Glutamatergic neuron (in vitro differentiated cells): ENCODE measurements at regions not wholly inside any gene's neighbourhood (a gene's known extent, or its start where the extent isn't known, plus 50 kb on each side); places are given as distances from the start of the nearest gene placed in this dataset.

ENCODE experiments used
- DNase-seq: peaks from one replicate; pipeline ENCODE4 v3.0.0; 2022
- H3K27ac Mint-ChIP-seq: one replicate; pipeline ENCODE4 v1.8.0; 2020; ENCODE audit warnings: mild to moderate bottlenecking, mixed read lengths, inconsistent platforms; ENCODE audit not compliant: unreplicated experiment
- H3K27me3 Mint-ChIP-seq: one replicate; pipeline ENCODE4 v1.8.0; 2020; ENCODE audit warnings: mild to moderate bottlenecking, moderate library complexity, mixed read lengths, inconsistent platforms; ENCODE audit not compliant: unreplicated experiment
- H3K36me3 Mint-ChIP-seq: one replicate; pipeline ENCODE4 v1.8.0; 2020; ENCODE audit warnings: mild to moderate bottlenecking, mixed read lengths, inconsistent platforms; ENCODE audit not compliant: unreplicated experiment
- H3K4me1 Mint-ChIP-seq: one replicate; pipeline ENCODE4 v1.8.0; 2020; ENCODE audit warnings: mild to moderate bottlenecking, low read depth, mixed read lengths, inconsistent platforms; ENCODE audit not compliant: unreplicated experiment
- H3K4me3 Mint-ChIP-seq: one replicate; pipeline ENCODE4 v1.8.0; 2020; ENCODE audit warnings: mild to moderate bottlenecking, mixed read lengths, inconsistent platforms; ENCODE audit not compliant: unreplicated experiment
- H3K9me3 Mint-ChIP-seq: one replicate; pipeline ENCODE4 v1.8.0; 2020; ENCODE audit warnings: mild to moderate bottlenecking, moderate library complexity, mixed read lengths, inconsistent platforms; ENCODE audit not compliant: unreplicated experiment
- TF ChIP-seq, protein P1 (sequence below): fragments of 200-600 bp; sonication (generic); IDR thresholded peaks from one replicate; pipeline ENCODE4 v1.5.0; 2021; ENCODE audit not compliant: partially characterized antibody, unreplicated experiment

DNA sequence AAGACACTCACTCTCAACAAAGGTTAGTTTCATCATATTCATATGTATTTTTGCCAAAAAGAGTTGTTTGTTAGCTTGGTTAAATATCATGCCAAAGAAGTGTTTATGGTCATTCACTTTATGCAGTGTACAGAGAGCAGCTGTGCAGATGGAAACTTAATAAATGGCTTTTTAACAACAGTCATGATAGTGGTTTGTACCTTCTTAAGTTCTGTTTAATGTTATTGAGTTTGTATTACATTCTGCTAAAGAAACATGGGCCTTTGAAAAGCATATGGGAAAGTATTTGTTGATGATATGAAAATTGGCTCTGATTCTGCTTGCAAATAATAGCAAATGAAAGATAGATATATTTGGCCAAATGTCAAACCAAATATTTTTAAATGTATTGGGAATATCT lies 607.3 kb downstream of the NCAM2 start:
- H3K27me3 Mint-ChIP-seq: no peaks in the 10 kb centered on the region
- peaks cover 3% of the 10 kb centered on the region for H3K4me1 Mint-ChIP-seq
- H3K36me3 Mint-ChIP-seq: no peaks in the 10 kb centered on the region
- no peaks in the 10 kb centered on the region for H3K9me3 Mint-ChIP-seq
- no peak overlapping the region for H3K4me3 Mint-ChIP-seq
- DNase-seq: no peak
- TF ChIP-seq, protein P1, sequence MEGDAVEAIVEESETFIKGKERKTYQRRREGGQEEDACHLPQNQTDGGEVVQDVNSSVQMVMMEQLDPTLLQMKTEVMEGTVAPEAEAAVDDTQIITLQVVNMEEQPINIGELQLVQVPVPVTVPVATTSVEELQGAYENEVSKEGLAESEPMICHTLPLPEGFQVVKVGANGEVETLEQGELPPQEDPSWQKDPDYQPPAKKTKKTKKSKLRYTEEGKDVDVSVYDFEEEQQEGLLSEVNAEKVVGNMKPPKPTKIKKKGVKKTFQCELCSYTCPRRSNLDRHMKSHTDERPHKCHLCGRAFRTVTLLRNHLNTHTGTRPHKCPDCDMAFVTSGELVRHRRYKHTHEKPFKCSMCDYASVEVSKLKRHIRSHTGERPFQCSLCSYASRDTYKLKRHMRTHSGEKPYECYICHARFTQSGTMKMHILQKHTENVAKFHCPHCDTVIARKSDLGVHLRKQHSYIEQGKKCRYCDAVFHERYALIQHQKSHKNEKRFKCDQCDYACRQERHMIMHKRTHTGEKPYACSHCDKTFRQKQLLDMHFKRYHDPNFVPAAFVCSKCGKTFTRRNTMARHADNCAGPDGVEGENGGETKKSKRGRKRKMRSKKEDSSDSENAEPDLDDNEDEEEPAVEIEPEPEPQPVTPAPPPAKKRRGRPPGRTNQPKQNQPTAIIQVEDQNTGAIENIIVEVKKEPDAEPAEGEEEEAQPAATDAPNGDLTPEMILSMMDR: no peak
- H3K27ac Mint-ChIP-seq: no peak overlapping the region

DNA sequence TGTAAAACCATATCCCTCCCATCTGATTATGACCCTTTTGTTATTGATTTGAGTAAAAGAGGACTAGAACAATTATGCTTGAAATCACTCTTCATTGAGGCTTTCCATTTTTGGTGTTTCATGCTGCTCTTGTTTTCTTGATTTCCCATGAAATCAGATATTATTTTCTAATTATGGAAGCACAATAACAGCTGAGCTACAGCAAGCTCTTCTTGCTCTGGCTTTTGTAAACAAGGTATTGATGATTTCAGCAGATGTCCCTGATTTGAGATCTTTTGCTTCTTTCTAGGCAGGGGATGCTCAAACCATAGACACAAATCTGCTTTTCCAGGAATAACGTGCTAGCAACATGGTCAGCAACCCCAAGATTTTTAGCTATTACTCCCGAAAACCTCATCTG lies 607.8 kb downstream of the NCAM2 start:
- Mint-ChIP-seq H3K4me3 (no peak overlapping the region), H3K36me3 (no peaks in the 10 kb centered on the region), H3K9me3 (no peaks in the 10 kb centered on the region), H3K4me1 (peaks cover 3% of the 10 kb centered on the region), H3K27me3 (no peaks in the 10 kb centered on the region), H3K27ac (no peak overlapping the region)
- no peak for DNase-seq
- TF ChIP-seq, protein P1: no peak

DNA sequence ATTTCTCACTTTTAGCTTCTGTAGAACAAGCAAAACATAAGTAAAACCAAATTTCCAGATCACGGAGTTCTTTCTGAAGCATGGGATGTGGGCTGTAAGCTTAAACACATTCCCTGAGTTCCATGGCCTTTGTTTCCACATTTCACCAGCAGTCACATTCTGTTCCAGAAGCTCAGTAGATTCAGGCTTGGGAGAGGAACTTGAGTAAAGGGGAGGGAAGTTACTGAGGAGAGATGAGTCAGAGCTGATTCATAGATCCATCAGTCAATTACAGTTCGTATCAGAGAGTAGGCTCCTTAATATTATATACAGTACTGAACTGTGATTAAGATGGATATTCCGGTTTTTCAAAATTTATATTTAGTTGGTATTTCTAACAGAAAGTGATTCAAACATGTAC lies 614.3 kb downstream of the NCAM2 start:
- Mint-ChIP-seq H3K4me1 (no peaks in the 10 kb centered on the region), H3K27ac (no peak overlapping the region), H3K36me3 (no peaks in the 10 kb centered on the region), H3K4me3 (no peak overlapping the region), H3K9me3 (no peaks in the 10 kb centered on the region), H3K27me3 (no peaks in the 10 kb centered on the region)
- DNase-seq: no peak
- TF ChIP-seq, protein P1: no peak

DNA sequence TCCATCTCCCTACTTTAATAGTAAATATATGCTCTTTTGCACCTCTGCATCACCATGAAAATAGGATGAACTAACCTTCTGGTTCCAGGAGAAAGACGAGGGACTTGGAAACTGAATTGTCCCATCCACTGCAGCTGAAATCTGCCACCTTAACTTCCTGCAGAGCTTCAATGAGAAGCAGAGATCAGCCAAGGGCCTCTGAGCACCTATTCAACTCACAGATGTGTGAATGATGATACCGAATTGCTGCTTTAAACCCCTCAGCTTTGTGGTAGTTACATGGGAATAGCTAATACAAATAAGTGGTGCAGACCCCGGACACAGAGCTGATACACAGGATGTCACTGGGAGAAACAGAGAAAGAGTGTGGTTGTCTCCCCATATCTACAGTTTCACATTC lies 616.8 kb downstream of the NCAM2 start:
- H3K36me3 Mint-ChIP-seq: no peaks in the 10 kb centered on the region
- H3K9me3 Mint-ChIP-seq: no peaks in the 10 kb centered on the region
- TF ChIP-seq, protein P1: no peak
- H3K27ac Mint-ChIP-seq: no peak overlapping the region
- H3K4me3 Mint-ChIP-seq: no peak overlapping the region
- H3K4me1 Mint-ChIP-seq: no peaks in the 10 kb centered on the region
- no peak for DNase-seq
- no peaks in the 10 kb centered on the region for H3K27me3 Mint-ChIP-seq

DNA sequence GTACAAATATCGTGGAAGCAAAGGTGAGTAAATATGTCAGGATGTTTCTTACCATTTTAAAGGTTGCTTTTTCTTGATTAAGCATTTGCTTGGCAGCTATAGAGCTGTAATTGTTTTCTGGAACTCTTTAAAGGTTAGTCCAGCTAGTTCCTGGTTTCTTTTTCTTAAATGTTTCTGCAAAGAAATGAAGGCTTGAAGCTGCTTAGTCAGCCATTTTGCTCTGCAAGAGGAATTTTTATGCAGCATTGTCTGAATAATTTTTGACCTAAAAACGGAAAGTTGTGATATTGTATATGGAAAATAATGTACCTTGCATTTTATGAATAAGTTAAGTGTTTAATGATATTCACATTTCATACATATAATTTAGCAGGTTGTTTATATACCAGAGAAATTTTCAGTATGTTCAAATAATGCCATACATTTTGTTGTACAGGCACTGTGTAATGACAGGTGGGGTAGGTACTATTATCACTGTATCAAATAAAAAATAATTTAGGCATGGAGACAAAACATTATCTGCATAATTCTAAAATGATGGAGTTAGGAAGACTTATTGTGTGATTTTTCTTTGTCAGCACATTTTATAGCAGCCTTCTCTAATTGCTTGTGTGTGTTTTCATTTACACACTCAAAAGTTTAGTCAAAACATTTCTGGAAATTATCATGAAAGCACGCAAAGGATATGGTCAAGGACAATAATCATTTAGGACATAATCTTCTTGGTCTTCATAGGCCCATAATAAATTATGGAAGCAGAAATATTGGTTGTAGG lies 624.4 kb downstream of the NCAM2 start:
- Mint-ChIP-seq H3K27me3 (no peaks in the 10 kb centered on the region), H3K36me3 (no peaks in the 10 kb centered on the region), H3K9me3 (no peaks in the 10 kb centered on the region), H3K4me1 (no peaks in the 10 kb centered on the region), H3K4me3 (no peak overlapping the region), H3K27ac (no peak overlapping the region)
- DNase-seq: no peak
- TF ChIP-seq, protein P1: no peak
